ENCODE measurements at regions not wholly inside any gene's neighbourhood (a gene's known extent, or its start where the extent isn't known, plus 50 kb on each side); places are given as distances from the start of the nearest gene placed in this dataset.
A peak's percentile ranks its signal among the peaks of the same experiment; 100 is the strongest.

- DNase-seq (ENCODE audit: low read depth in 2 of 2) = no peak
Observed at GRCh38 chr1:83673312-83673711, 325.6 kb downstream of the TTLL7 start.

GRCh38 chr1:83671586-83671985 is 327.3 kb downstream of the TTLL7 start:
- DNase-seq (ENCODE audit: low read depth in 2 of 2) = no peak

GRCh38 chr1:83670909-83671565 is 327.9 kb downstream of the TTLL7 start:
- DNase-seq (ENCODE audit: low read depth in 2 of 2) = no peak

GRCh38 chr1:83641796-83642443 is 357.0 kb downstream of the TTLL7 start:
- DNase-seq (ENCODE audit: low read depth in 2 of 2) = no peak

- no peak for DNase-seq (ENCODE audit: low read depth in 2 of 2)
Observed at GRCh38 chr1:83641206-83641658, 357.7 kb downstream of the TTLL7 start.

- DNase-seq (ENCODE audit: low read depth in 2 of 2) = no peak
Observed at GRCh38 chr1:83639785-83640184, 359.1 kb downstream of the TTLL7 start.

GRCh38 chr1:83637586-83637985 is 361.3 kb downstream of the TTLL7 start:
- no peak for DNase-seq (ENCODE audit: low read depth in 2 of 2)

GRCh38 chr1:83637009-83637408 is 361.9 kb downstream of the TTLL7 start:
- DNase-seq (ENCODE audit: low read depth in 2 of 2) = no peak

GRCh38 chr1:83632906-83633305 is 366.0 kb downstream of the TTLL7 start:
- peak in 1 of 2 donors; percentile 1 for DNase-seq (ENCODE audit: low read depth in 2 of 2)

GRCh38 chr1:83631851-83632250 is 367.1 kb downstream of the TTLL7 start:
- no peak for DNase-seq (ENCODE audit: low read depth in 2 of 2)

GRCh38 chr1:83627045-83627444 is 371.9 kb downstream of the TTLL7 start:
- no peak for DNase-seq (ENCODE audit: low read depth in 2 of 2)

GRCh38 chr1:83626603-83627002 is 372.3 kb downstream of the TTLL7 start:
- no peak for DNase-seq (ENCODE audit: low read depth in 2 of 2)

GRCh38 chr1:83625646-83626045 is 373.3 kb downstream of the TTLL7 start:
- no peak for DNase-seq (ENCODE audit: low read depth in 2 of 2)

GRCh38 chr1:83620016-83620415 is 378.9 kb downstream of the TTLL7 start:
- DNase-seq (ENCODE audit: low read depth in 2 of 2) = no peak

GRCh38 chr1:83619170-83619896 is 379.6 kb downstream of the TTLL7 start:
- DNase-seq (ENCODE audit: low read depth in 2 of 2) = no peak

GRCh38 chr1:83617883-83618282 is 381.0 kb downstream of the TTLL7 start:
- no peak for DNase-seq (ENCODE audit: low read depth in 2 of 2)

GRCh38 chr1:83615370-83615769 is 383.6 kb downstream of the TTLL7 start:
- DNase-seq (ENCODE audit: low read depth in 2 of 2) = no peak

GRCh38 chr1:83606416-83606955 is 392.4 kb downstream of the TTLL7 start:
- DNase-seq (ENCODE audit: low read depth in 2 of 2) = no peak

GRCh38 chr1:83596331-83596730 is 402.6 kb downstream of the TTLL7 start:
- DNase-seq (ENCODE audit: low read depth in 2 of 2) = no peak

GRCh38 chr1:83593073-83593472 is 405.9 kb downstream of the TTLL7 start:
- DNase-seq (ENCODE audit: low read depth in 2 of 2) = no peak

GRCh38 chr1:83588140-83588539 is 410.8 kb downstream of the TTLL7 start:
- no peak for DNase-seq (ENCODE audit: low read depth in 2 of 2)

- DNase-seq (ENCODE audit: low read depth in 2 of 2) = no peak
Observed at GRCh38 chr1:83583351-83584014, 415.4 kb downstream of the TTLL7 start.

All from stimulated activated CD8-positive, alpha-beta memory T cell treated with anti-CD3 and anti-CD28 coated beads, Interleukin-15, amount 100 ng/mL, for 4 hours (primary cell).